ENCODE measurements at regions not wholly inside any gene's neighbourhood (a gene's known extent, or its start where the extent isn't known, plus 50 kb on each side); places are given as distances from the start of the nearest gene placed in this dataset.

DNA sequence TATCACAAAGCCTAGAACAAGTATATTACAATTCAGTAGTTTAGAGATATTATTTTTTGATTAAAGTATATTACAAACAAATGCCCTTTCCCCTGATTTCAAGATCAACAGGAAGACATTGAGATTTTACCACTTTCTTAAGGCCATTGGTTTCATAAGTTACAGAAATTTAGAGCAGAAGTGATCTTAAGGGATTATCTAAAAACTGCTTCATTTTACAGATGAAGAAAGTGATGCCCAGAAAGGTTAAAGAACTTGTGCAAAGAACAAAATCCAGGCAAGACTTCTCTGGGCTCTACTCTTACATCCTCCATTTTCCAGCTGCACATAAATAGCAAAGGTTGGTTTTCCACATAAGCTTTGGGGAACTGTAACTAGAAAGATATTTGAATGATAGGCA, 87.5 kb downstream of the DUSP6 start:
- Histone ChIP-seq H3K27me3 (replicated peaks in 2 of 5; ENCODE audit: control insufficient read depth in 4 of 5, insufficient read depth in 5 of 5, low read length in 4 of 5) (no peaks in the 10 kb centered on the region), H3K36me3 (ENCODE audit: control insufficient read depth in 4 of 4, insufficient read depth in 4 of 4, low read length in 3 of 4) (no peaks in the 10 kb centered on the region), H3K9me3 (ENCODE audit: control extremely low read depth in 1 of 5, control insufficient read depth in 4 of 5, insufficient read depth in 2 of 5, low read depth in 1 of 5, low read length in 4 of 5) (no peaks in the 10 kb centered on the region), H3K4me3 (ENCODE audit: control insufficient read depth in 1 of 7, extremely low read depth in 1 of 7, insufficient read depth in 4 of 7, low read depth in 2 of 7, low read length in 6 of 7) (no peak overlapping the region), H3K4me1 (ENCODE audit: control extremely low read depth in 1 of 4, control insufficient read depth in 4 of 4, insufficient read depth in 4 of 4, low read length in 3 of 4) (peaks cover 3 to 40% (median 19%) of the 10 kb centered on the region in 4 experiments), H3K27ac (ENCODE audit: insufficient read depth in 1 of 2, low read depth in 1 of 2, low read length in 2 of 2, poor library complexity in 1 of 2, severe bottlenecking in 2 of 2) (no peak overlapping the region)
- ChIA-PET CTCF (interaction anchor here (1.5 kb wide), 1 partner anchor 20 kb away, joined by 3 read pairs; no protein-coding TSS in a partner anchor), POLR2A (no interaction called here)
- no peak for DNase-seq

DNA sequence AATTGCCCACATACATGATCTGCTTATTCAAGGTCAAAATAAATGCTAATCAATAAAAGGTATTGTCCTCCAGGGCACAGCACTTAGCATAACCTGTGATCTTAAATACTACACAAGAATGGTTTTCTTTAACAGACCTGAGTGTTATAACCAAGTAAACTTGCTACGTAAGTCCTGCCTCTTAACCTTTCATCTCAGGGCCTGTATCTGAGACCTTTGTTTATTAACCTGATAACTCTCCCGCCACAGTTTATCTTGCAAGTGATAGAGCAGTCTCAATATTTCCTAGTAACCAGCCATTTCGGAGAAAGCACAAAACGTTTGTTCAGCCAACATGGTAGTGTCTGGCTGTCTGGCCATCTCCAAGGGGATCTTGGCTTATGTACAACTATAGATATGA, 88.4 kb downstream of the DUSP6 start:
- no peak for DNase-seq
- Histone ChIP-seq H3K4me1 (ENCODE audit: control extremely low read depth in 1 of 4, control insufficient read depth in 4 of 4, insufficient read depth in 4 of 4, low read length in 3 of 4) (peaks cover 0 to 33% (median 13%) of the 10 kb centered on the region in 4 experiments), H3K9me3 (ENCODE audit: control extremely low read depth in 1 of 5, control insufficient read depth in 4 of 5, insufficient read depth in 2 of 5, low read depth in 1 of 5, low read length in 4 of 5) (peaks cover 0 to 1% (median 0%) of the 10 kb centered on the region in 5 experiments), H3K4me3 (ENCODE audit: control insufficient read depth in 1 of 7, extremely low read depth in 1 of 7, insufficient read depth in 4 of 7, low read depth in 2 of 7, low read length in 6 of 7) (no peak overlapping the region), H3K36me3 (ENCODE audit: control insufficient read depth in 4 of 4, insufficient read depth in 4 of 4, low read length in 3 of 4) (no peaks in the 10 kb centered on the region), H3K27me3 (replicated peaks in 2 of 5; ENCODE audit: control insufficient read depth in 4 of 5, insufficient read depth in 5 of 5, low read length in 4 of 5) (no peaks in the 10 kb centered on the region), H3K27ac (ENCODE audit: insufficient read depth in 1 of 2, low read depth in 1 of 2, low read length in 2 of 2, poor library complexity in 1 of 2, severe bottlenecking in 2 of 2) (no peak overlapping the region)
- ChIA-PET CTCF (interaction anchor here (1.5 kb wide), 1 partner anchor 19 kb away, joined by 3 read pairs; no protein-coding TSS in a partner anchor), POLR2A (no interaction called here)
- WGBS (ENCODE audit: insufficient coverage) = 100% methylated on average over 3 of the region's 4 CpGs

DNA sequence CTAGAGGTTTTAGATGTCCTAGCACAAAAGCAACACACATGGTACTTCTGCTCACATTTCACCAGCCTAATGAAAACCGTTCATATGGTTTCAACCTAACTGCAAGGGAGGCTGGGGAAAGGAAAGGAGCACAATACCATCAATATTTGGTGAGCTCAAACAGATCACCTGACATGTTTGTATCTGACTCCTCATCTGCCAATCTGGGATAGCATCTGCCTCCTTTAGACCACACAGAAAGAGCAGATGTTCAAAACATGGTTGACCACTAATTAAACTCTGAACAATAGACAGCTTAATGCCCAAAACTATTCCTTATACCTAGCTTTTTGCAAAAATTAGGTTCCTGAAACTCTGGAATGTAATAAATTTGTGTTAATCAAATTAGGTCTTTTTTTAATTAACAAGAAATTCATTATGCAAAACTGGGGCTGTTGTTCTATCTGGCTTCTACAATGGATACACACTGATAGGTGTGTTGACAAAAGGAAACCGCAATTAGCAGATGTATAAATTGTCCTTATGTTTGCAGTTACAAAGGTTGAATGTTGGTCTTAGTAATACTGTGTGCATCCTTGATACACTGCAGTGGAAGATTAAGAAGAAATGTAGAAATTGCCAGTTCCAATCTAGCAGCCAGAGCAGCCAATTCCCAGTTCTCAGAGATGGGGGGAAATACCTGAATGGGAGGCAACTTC, 89.3 kb downstream of the DUSP6 start:
- CTCF ChIA-PET = interaction anchor here (0.9 to 1.1 kb wide), 2 partner anchors 11 to 88 kb away, joined by 3 to 4 read pairs; no protein-coding TSS in a partner anchor

DNA sequence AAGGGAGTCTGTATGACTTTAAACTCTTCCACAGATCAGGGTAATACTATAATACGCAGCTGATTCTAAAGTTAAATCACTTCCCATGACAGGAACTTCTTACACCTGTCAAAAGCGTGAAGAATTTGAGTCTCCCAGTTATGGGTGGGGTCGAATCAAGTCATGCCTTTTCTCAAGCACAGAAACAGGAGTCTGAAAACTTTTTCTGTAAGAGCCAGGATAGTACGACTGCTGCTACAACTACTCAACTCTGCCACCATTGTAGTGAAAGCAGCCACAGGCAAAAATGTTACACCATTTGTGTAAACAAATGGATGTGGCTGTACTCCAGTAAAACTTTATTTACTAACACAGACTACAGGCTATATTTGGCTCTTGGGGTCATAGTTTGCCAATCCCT, 90.3 kb downstream of the DUSP6 start:
- Histone ChIP-seq H3K9me3 (ENCODE audit: control extremely low read depth in 1 of 5, control insufficient read depth in 4 of 5, insufficient read depth in 2 of 5, low read depth in 1 of 5, low read length in 4 of 5) (peaks cover 0 to 12% (median 2%) of the 10 kb centered on the region in 5 experiments), H3K27me3 (replicated peaks in 2 of 5; ENCODE audit: control insufficient read depth in 4 of 5, insufficient read depth in 5 of 5, low read length in 4 of 5) (no peaks in the 10 kb centered on the region), H3K36me3 (ENCODE audit: control insufficient read depth in 4 of 4, insufficient read depth in 4 of 4, low read length in 3 of 4) (no peaks in the 10 kb centered on the region), H3K4me3 (ENCODE audit: control insufficient read depth in 1 of 7, extremely low read depth in 1 of 7, insufficient read depth in 4 of 7, low read depth in 2 of 7, low read length in 6 of 7) (no peak overlapping the region), H3K27ac (ENCODE audit: insufficient read depth in 1 of 2, low read depth in 1 of 2, low read length in 2 of 2, poor library complexity in 1 of 2, severe bottlenecking in 2 of 2) (no peak overlapping the region), H3K4me1 (ENCODE audit: control extremely low read depth in 1 of 4, control insufficient read depth in 4 of 4, insufficient read depth in 4 of 4, low read length in 3 of 4) (peaks cover 0 to 16% (median 5%) of the 10 kb centered on the region in 4 experiments)
- DNase-seq = no peak
- 93% methylated on average over 4 of the region's 4 CpGs for WGBS (ENCODE audit: insufficient coverage)
- ChIA-PET CTCF (interaction anchor here (0.9 to 1.1 kb wide), 3 partner anchors 10 to 87 kb away, joined by 3 to 4 read pairs (median 3); no protein-coding TSS in a partner anchor), POLR2A (no interaction called here)

More for the DNA sequence above, 89.3 kb downstream of the DUSP6 start:
- POLR2A ChIA-PET = no interaction called here
- peak in 1 of 3 donors; percentile 59 for DNase-seq
- Histone ChIP-seq H3K4me3 (ENCODE audit: control insufficient read depth in 1 of 7, extremely low read depth in 1 of 7, insufficient read depth in 4 of 7, low read depth in 2 of 7, low read length in 6 of 7) (no peak overlapping the region), H3K9me3 (ENCODE audit: control extremely low read depth in 1 of 5, control insufficient read depth in 4 of 5, insufficient read depth in 2 of 5, low read depth in 1 of 5, low read length in 4 of 5) (peaks cover 0 to 10% (median 2%) of the 10 kb centered on the region in 5 experiments), H3K27me3 (replicated peaks in 2 of 5; ENCODE audit: control insufficient read depth in 4 of 5, insufficient read depth in 5 of 5, low read length in 4 of 5) (no peaks in the 10 kb centered on the region), H3K27ac (ENCODE audit: insufficient read depth in 1 of 2, low read depth in 1 of 2, low read length in 2 of 2, poor library complexity in 1 of 2, severe bottlenecking in 2 of 2) (no peak overlapping the region), H3K36me3 (ENCODE audit: control insufficient read depth in 4 of 4, insufficient read depth in 4 of 4, low read length in 3 of 4) (no peaks in the 10 kb centered on the region), H3K4me1 (ENCODE audit: control extremely low read depth in 1 of 4, control insufficient read depth in 4 of 4, insufficient read depth in 4 of 4, low read length in 3 of 4) (peaks cover 0 to 25% (median 9%) of the 10 kb centered on the region in 4 experiments)
- WGBS (ENCODE audit: insufficient coverage) = 100% methylated on average over 2 of the region's 2 CpGs

DNA sequence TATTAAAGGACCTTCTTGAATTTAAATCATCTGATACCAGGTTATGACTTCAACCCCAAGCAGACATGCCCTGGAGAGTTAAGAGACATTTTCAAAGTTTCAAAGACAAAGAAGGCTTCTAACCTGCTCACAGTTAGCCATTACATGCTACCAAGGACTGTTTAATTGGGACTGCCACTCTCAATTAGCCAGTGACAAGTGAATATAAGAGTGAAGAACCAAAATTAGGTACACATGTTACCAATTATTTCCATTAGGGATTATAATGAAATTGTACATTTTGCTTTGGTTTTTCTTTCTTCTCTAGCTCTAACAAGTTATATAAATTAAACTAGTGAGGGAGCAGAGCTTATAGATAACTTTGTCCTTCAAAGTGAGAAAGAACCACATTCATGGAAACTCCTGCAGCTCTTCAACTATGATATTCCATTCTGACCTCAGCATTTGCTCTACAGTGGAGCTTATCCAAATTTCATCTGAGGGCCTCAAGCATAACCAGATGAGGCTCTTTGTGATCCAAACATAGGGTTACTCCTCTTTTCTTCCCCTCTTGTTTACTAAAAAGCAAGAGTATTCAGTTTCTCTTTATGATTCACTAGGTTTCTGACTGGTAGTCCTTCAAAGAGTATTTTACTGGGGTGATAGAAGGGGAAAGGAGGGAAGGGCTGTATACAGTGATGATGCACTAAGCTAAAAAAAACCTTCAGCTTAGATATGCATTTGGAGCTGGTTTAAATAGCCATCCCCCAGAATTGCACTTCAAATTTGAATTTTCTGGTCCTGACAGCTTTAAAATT, 91.3 kb downstream of the DUSP6 start:
- Histone ChIP-seq H3K9me3 (ENCODE audit: control extremely low read depth in 1 of 5, control insufficient read depth in 4 of 5, insufficient read depth in 2 of 5, low read depth in 1 of 5, low read length in 4 of 5) (peaks cover 0 to 12% (median 2%) of the 10 kb centered on the region in 5 experiments), H3K36me3 (ENCODE audit: control insufficient read depth in 4 of 4, insufficient read depth in 4 of 4, low read length in 3 of 4) (no peaks in the 10 kb centered on the region), H3K4me1 (ENCODE audit: control extremely low read depth in 1 of 4, control insufficient read depth in 4 of 4, insufficient read depth in 4 of 4, low read length in 3 of 4) (peaks cover 0 to 10% (median 5%) of the 10 kb centered on the region in 4 experiments), H3K27me3 (replicated peaks in 2 of 5; ENCODE audit: control insufficient read depth in 4 of 5, insufficient read depth in 5 of 5, low read length in 4 of 5) (no peaks in the 10 kb centered on the region), H3K27ac (ENCODE audit: insufficient read depth in 1 of 2, low read depth in 1 of 2, low read length in 2 of 2, poor library complexity in 1 of 2, severe bottlenecking in 2 of 2) (no peak overlapping the region), H3K4me3 (ENCODE audit: control insufficient read depth in 1 of 7, extremely low read depth in 1 of 7, insufficient read depth in 4 of 7, low read depth in 2 of 7, low read length in 6 of 7) (no peak overlapping the region)
- ChIA-PET POLR2A (no interaction called here), CTCF (interaction anchor here (0.7 to 1.0 kb wide), 3 partner anchors 13 to 243 kb away, joined by 3 read pairs; no protein-coding TSS in a partner anchor)
- DNase-seq = no peak

DNA sequence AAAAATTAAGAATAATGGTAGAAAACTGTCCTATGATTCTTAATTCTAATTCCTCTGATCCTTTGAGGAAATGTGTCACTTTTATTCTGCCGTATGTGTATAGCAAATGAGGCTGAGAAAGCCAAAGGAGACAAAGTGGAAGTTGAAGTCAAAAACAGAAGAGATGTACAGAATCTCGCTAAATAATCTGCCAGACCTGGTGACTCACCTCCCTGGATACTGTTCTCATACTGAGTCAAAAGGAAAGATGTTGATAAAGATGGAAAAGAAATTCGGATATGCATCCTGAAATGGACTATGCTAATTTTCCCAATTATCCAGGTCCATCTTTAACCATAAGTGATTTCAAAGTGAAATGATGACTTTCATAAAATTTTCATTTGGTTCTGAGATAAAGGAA, 92.5 kb downstream of the DUSP6 start:
- CTCF ChIA-PET = no interaction called here
- POLR2A ChIA-PET = no interaction called here
- WGBS (ENCODE audit: insufficient coverage) = 100% methylated on average over 2 of the region's 3 CpGs

More for the DNA sequence above, 92.5 kb downstream of the DUSP6 start:
- Histone ChIP-seq H3K36me3 (ENCODE audit: control insufficient read depth in 4 of 4, insufficient read depth in 4 of 4, low read length in 3 of 4) (no peaks in the 10 kb centered on the region), H3K4me1 (ENCODE audit: control extremely low read depth in 1 of 4, control insufficient read depth in 4 of 4, insufficient read depth in 4 of 4, low read length in 3 of 4) (peaks cover 0 to 3% (median under 1%) of the 10 kb centered on the region in 4 experiments), H3K27me3 (replicated peaks in 2 of 5; ENCODE audit: control insufficient read depth in 4 of 5, insufficient read depth in 5 of 5, low read length in 4 of 5) (no peaks in the 10 kb centered on the region), H3K9me3 (ENCODE audit: control extremely low read depth in 1 of 5, control insufficient read depth in 4 of 5, insufficient read depth in 2 of 5, low read depth in 1 of 5, low read length in 4 of 5) (peaks cover 0 to 12% (median 2%) of the 10 kb centered on the region in 5 experiments), H3K27ac (ENCODE audit: insufficient read depth in 1 of 2, low read depth in 1 of 2, low read length in 2 of 2, poor library complexity in 1 of 2, severe bottlenecking in 2 of 2) (no peak overlapping the region), H3K4me3 (ENCODE audit: control insufficient read depth in 1 of 7, extremely low read depth in 1 of 7, insufficient read depth in 4 of 7, low read depth in 2 of 7, low read length in 6 of 7) (no peak overlapping the region)
- no peak for DNase-seq
